Upper lobe of left lung (tissue), 6 donors: ENCODE measurements at regions not wholly inside any gene's neighbourhood (a gene's known extent, or its start where the extent isn't known, plus 50 kb on each side); places are given as distances from the start of the nearest gene placed in this dataset.

ENCODE experiments used
- ATAC-seq, 2 donors: fragments of 200-7000 bp; cut with Tn5 transposase; one replicate each; pipeline ENCODE4 v1.9.1; 2022; ENCODE audit warnings: mild to moderate bottlenecking in 2 of 2, moderate library complexity in 2 of 2; ENCODE audit not compliant: low FRiP score in 2 of 2
- DNase-seq, 2 donors: peaks; one replicate each; pipeline ENCODE4 v3.0.0-alpha.2; 2019 to 2020
- H3K27ac ChIP-seq, 4 donors: fragments of 200-600 bp; sonication (generic); one replicate each; pipeline ENCODE4 v1.5.1; 2016 to 2019
- H3K27me3 ChIP-seq, 4 donors: fragments of 200-600 bp; sonication (generic); one replicate each; pipeline ENCODE4 v1.5.1; 2017 to 2019
- H3K36me3 ChIP-seq, 4 donors: fragments of 200-600 bp; sonication (generic); one replicate each; pipeline ENCODE4 v1.5.1; 2016 to 2019
- H3K4me1 ChIP-seq, 4 donors: fragments of 200-600 bp; sonication (generic); one replicate each; pipeline ENCODE4 v1.5.1; 2018 to 2019
- H3K4me3 ChIP-seq, 4 donors: fragments of 200-600 bp; sonication (generic); one replicate each; pipeline ENCODE4 v1.5.1; 2017 to 2019; ENCODE audit warnings: mild to moderate bottlenecking in 2 of 4, moderate library complexity in 1 of 4
- H3K9me3 ChIP-seq, 4 donors: fragments of 200-600 bp; sonication (generic); one replicate each; pipeline ENCODE4 v1.5.1; 2018 to 2019
- CTCF ChIP-seq, 6 experiments: fragments of 450-650 bp in 4 of 6; fragments of 200-600 bp in 2 of 6; sonication (generic) in 2 of 6; IDR thresholded peaks; one replicate each; pipeline ENCODE4 v1.5.1; 2016 to 2019; ENCODE audit warnings: antibody characterized with exemption in 6 of 6
- EP300 ChIP-seq, 4 donors: sonication (generic); formaldehyde crosslinking; IDR thresholded peaks; one replicate each; pipeline ENCODE4 v1.5.1; 2017; ENCODE audit warnings: antibody characterized with exemption in 4 of 4, control low read depth in 2 of 4
- POLR2A ChIP-seq, 4 donors: fragments of 450-650 bp; IDR thresholded peaks; one replicate each; pipeline ENCODE4 v1.5.1; 2016 to 2017; ENCODE audit warnings: antibody characterized with exemption in 4 of 4, mild to moderate bottlenecking in 2 of 4
- POLR2AphosphoS5 ChIP-seq, 2 donors: sonication (generic); formaldehyde crosslinking; IDR thresholded peaks; one replicate each; pipeline ENCODE4 v1.5.1; 2017; ENCODE audit warnings: antibody characterized with exemption in 2 of 2
- WGBS, 2 donors: methylation state at CpG; one replicate each; pipeline ENCODE4 v1.1.5; 2017 to 2018; 5-methylcytosine and 5-hydroxymethylcytosine counted together
- donor health status: DM: no; HTN: no; CAD: no; lungs with moderate emphysema.
- donor health status: DM: no; HTN: yes; CAD: no; lungs with severe emphysema.

- no peak for DNase-seq
- no peak for ATAC-seq
- H3K27ac ChIP-seq: peak overlapping the region in 1 of 4 donors; percentile 16
- no peak overlapping the region for H3K4me3 ChIP-seq
- H3K9me3 ChIP-seq: no peaks in the 10 kb centered on the region
- TF ChIP-seq POLR2AphosphoS5 (IDR thresholded peaks at IDR 0.05): no peak
- TF ChIP-seq CTCF (IDR thresholded peaks at IDR 0.05): no peak
- no peak for TF ChIP-seq EP300 (IDR thresholded peaks at IDR 0.05)
- no peak for TF ChIP-seq POLR2A (IDR thresholded peaks at IDR 0.05)
- H3K27me3 ChIP-seq: no peaks in the 10 kb centered on the region
- H3K4me1 ChIP-seq: no peaks in the 10 kb centered on the region
- H3K36me3 ChIP-seq: no peaks in the 10 kb centered on the region
- 69 to 79% methylated on average over 5 of the region's 5 CpGs for WGBS, 2 donors
These were observed 233.0 kb downstream of the FAM76B start for GRCh38 chr11:95556342-95557163.

DNA sequence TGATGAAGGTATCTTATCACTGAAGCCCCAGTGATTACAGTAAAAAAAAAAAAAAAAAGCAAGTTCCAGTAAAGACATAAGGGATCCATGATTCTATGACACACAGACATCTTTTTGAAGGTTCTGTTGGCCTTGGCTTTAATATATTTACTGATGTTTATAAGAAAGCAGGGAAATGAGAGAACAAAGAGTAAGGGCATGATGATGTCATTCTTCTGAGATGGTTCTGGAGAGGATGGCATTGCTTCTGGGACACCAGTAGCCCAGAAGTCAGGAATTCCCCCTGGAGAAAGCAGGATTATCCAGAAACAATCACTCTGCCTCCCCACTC lies 233.6 kb downstream of the FAM76B start:
- DNase-seq: no peak
- Histone ChIP-seq H3K27me3 (no peaks in the 10 kb centered on the region), H3K4me3 (no peak overlapping the region), H3K27ac (no peak overlapping the region), H3K4me1 (no peaks in the 10 kb centered on the region), H3K36me3 (no peaks in the 10 kb centered on the region), H3K9me3 (no peaks in the 10 kb centered on the region)
- TF ChIP-seq POLR2AphosphoS5 (IDR thresholded peaks at IDR 0.05): no peak
- TF ChIP-seq POLR2A (IDR thresholded peaks at IDR 0.05): no peak
- TF ChIP-seq EP300 (IDR thresholded peaks at IDR 0.05): no peak
- no peak for TF ChIP-seq CTCF (IDR thresholded peaks at IDR 0.05)
- no peak for ATAC-seq

- 87 to 92% methylated on average over 4 of the region's 4 CpGs for WGBS, 2 donors
- Histone ChIP-seq H3K4me1 (no peaks in the 10 kb centered on the region), H3K4me3 (no peak overlapping the region), H3K36me3 (no peaks in the 10 kb centered on the region), H3K27ac (no peak overlapping the region), H3K9me3 (no peaks in the 10 kb centered on the region), H3K27me3 (no peaks in the 10 kb centered on the region)
- TF ChIP-seq POLR2A (IDR thresholded peaks at IDR 0.05) (no peak), POLR2AphosphoS5 (IDR thresholded peaks at IDR 0.05) (no peak), CTCF (IDR thresholded peaks at IDR 0.05) (no peak), EP300 (IDR thresholded peaks at IDR 0.05) (no peak)
- DNase-seq (no peak), ATAC-seq (no peak)
These were observed 234.7 kb downstream of the FAM76B start for GRCh38 chr11:95554911-95555310.

DNA sequence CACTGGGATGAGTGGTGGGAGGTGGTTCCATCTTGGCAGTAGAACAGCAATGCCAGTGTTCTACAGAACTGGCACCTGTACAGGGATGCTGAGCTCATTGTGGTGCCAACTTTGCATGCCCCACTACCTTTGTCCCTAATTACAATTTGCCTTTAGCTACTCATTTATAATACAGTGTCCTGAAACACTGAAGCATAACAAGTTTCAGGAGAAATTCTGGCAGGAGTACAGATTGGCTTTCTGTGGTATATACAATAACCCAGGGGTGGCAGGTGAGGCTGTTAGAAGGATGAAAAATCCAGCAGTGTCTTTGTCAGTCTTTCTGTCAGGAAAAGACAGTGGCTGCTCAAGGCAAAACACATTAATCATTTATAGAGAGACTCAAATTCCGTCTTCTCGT lies 240.3 kb downstream of the FAM76B start:
- no peaks in the 10 kb centered on the region for H3K27me3 ChIP-seq
- ATAC-seq (no peak), DNase-seq (no peak)
- 95 to 97% methylated on average over 2 of the region's 2 CpGs for WGBS, 2 donors
- H3K4me1 ChIP-seq: no peaks in the 10 kb centered on the region
- H3K9me3 ChIP-seq: no peaks in the 10 kb centered on the region
- TF ChIP-seq EP300 (IDR thresholded peaks at IDR 0.05) (no peak), POLR2A (IDR thresholded peaks at IDR 0.05) (no peak), POLR2AphosphoS5 (IDR thresholded peaks at IDR 0.05) (no peak), CTCF (IDR thresholded peaks at IDR 0.05) (no peak)
- H3K4me3 ChIP-seq: no peak overlapping the region
- H3K27ac ChIP-seq: no peak overlapping the region
- H3K36me3 ChIP-seq: no peaks in the 10 kb centered on the region

- Histone ChIP-seq H3K4me3 (no peak overlapping the region), H3K4me1 (no peaks in the 10 kb centered on the region), H3K9me3 (no peaks in the 10 kb centered on the region), H3K36me3 (no peaks in the 10 kb centered on the region), H3K27ac (no peak overlapping the region), H3K27me3 (no peaks in the 10 kb centered on the region)
- TF ChIP-seq POLR2AphosphoS5 (IDR thresholded peaks at IDR 0.05) (no peak), POLR2A (IDR thresholded peaks at IDR 0.05) (no peak), EP300 (IDR thresholded peaks at IDR 0.05) (no peak), CTCF (IDR thresholded peaks at IDR 0.05) (no peak)
- ATAC-seq (no peak), DNase-seq (no peak)
These were observed 241.2 kb downstream of the FAM76B start for GRCh38 chr11:95548416-95548815.
